GM21737 (cell line): ENCODE measurements at regions not wholly inside any gene's neighbourhood (a gene's known extent, or its start where the extent isn't known, plus 50 kb on each side); places are given as distances from the start of the nearest gene placed in this dataset.
"Not testable (repeated sequence)": the region's sequence is repeated elsewhere in the genome, so short reads cannot be mapped to it uniquely, and the experiment has no call there.

Experiments used
- ATAC-seq: cut with Tn5 transposase; IDR thresholded peaks from one replicate; pipeline ENCODE4 v1.9.1; 2021; ENCODE audit warnings: mild to moderate bottlenecking, moderate library complexity; ENCODE audit not compliant: unreplicated experiment

- ATAC-seq, result no peak
Measured at GRCh38 chr3:104911376-104911775, 455.3 kb upstream of the ALCAM start.

DNA sequence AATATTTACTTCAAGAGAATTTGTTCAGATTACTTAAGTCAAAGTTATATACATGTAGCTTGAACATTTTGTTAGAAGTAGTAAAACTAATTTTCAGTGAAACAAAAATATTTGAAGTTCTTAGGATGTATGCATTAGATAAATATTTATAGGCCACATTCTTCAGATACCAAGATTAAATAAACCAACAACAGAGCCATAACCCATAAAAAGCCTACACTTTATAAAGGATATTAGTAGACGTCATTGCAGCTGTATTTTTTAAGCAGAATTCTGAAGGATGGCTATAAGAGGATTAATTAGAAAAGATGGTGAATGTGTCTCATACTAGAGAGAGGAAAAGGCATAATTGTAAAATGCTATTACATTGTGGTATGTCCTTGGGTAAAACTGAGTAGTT, 449.7 kb upstream of the ALCAM start:
- no peak for ATAC-seq

GRCh38 chr3:104920512-104920911, 446.2 kb upstream of the ALCAM start:
- no peak for ATAC-seq

DNA sequence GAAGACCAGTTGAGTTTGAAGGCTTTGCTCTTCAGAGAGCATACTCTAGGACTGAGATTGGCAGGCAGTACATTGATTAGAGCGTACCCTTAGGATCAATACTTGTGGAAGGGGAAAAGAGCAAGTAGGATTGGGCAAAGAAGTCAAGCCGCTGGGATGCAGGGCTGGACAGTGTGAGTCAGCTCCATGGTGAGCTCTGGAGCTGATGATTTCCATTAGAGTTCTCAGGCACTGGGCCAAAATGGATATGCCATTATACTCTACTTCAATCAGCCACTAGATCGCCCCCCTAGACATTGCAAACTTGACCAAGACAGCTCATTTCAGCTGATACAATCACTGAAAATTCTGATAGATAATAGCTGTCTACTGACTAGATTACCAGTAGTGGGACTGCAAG, 432.7 kb upstream of the ALCAM start:
- no peak for ATAC-seq

DNA sequence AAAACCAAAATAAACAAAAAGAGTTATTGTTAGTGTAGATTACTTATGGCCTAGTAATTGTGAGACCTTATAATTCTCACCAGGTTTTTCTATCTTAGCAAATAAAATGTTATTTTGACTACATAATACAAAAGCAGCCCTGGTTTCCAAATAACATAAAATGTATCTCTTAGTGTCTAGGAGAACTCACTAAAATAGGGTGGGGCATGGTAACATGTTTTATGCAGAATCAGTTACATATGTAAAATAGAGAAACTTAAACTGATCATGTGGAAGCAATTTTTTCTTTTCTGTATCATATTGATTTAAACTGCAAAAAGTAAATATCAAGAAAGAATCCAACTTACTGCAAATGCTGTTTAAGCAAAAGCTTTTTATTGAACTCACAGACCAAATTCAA, 431.1 kb upstream of the ALCAM start:
- ATAC-seq, result no peak

DNA sequence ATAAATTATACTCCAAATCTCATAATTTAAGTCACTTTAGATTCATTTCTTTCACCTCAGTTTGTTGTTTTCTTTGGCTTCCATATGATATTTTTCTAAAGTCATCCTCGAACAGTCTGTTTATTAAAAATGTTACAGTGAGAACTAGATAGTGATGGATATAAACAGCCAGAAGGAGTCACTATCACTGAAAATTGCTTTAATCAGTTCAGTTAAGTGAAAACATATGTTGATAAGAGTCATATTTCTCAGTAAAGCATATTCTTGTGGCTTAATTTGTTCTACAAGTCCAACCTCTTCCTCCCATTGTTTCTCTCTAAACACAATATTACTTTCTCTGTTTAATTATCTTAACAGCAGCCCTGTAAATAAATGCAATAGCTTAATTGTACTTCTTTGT, 427.5 kb upstream of the ALCAM start:
- no peak for ATAC-seq

GRCh38 chr3:104941785-104942184, 424.9 kb upstream of the ALCAM start:
- ATAC-seq, result no peak

DNA sequence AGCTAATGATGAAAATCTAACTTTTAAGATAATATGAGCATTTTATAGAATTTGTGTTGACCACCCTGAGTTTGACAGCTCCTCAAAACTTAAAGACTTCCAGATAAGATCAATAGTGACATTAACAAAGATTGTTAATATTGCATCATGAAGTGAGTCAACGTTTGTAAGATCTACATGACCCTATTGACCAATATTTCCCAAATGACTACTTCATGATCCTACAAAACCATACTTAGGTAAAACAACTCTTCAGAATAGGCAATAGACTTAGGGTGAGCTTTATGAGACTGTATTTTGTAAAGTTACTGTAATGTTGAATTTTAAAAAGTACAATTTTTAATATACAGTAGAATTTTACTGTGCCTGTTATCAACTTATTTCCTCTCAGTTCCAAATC, 422.7 kb upstream of the ALCAM start:
- ATAC-seq, result no peak

DNA sequence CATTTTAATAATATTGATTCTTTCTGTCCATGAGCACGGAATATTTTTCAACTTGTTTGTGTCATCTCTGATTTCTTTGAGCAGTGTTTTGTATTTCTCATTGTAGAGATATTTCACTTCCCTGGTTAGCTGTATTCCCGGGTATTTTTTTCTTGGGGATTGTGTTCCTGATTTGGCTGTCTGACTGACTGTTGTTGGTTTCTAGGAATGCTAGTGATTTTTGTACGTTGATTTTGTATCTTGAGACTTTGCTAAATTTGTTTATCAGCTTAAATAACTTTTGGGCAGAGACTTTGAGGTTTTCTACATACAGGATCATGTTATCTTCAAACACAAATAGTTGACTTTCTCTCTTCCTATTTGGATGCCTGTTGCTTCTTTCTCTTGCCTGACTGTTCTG, 418.8 kb upstream of the ALCAM start:
- ATAC-seq, result no peak

DNA sequence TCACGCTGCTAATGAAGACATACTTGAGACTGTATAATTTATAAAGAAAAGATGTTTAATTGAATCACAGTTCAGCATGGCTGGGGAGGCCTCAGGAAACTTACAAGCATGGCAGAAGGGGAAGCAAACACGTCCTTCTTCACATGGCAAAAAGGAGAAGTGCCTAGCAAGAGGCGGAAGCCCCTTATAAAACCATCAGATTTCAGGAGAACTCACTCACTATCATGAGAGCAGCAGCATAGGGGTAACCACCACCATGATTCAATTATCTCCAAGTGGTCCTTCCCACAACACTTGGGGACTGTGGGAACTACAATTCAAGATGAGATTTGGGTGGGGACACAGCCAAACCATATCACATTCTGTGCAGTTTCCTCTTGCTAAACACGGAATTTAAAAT, 416.9 kb upstream of the ALCAM start:
- ATAC-seq, result not testable (repeated sequence)

GRCh38 chr3:104951426-104951825, 415.3 kb upstream of the ALCAM start:
- ATAC-seq, result no peak

- ATAC-seq, result no peak
Measured at GRCh38 chr3:104952146-104952972, 414.4 kb upstream of the ALCAM start.

- ATAC-seq, result no peak
Measured at GRCh38 chr3:104956620-104957345, 409.9 kb upstream of the ALCAM start.

GRCh38 chr3:104960579-104960978, 406.1 kb upstream of the ALCAM start:
- ATAC-seq, result no peak

DNA sequence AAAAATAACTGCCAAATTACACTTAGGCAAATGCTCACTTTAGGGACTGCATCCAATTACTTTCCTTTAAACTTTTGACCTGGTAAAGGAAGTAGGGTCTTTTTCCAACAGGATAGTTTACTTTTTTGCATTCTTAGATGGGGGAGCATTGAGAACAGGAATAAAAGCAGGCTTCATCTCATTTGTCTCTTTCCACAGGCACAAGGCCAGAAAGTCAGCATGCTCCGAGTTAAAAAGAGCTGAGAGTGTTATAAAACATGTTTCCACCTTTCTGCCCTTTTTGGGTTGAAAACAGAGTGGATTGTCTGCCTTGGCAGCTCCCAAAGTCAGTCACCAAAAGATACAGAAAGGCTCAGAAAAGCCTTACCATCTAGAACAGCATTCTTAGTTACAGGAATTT, 404.9 kb upstream of the ALCAM start:
- ATAC-seq, result no peak

DNA sequence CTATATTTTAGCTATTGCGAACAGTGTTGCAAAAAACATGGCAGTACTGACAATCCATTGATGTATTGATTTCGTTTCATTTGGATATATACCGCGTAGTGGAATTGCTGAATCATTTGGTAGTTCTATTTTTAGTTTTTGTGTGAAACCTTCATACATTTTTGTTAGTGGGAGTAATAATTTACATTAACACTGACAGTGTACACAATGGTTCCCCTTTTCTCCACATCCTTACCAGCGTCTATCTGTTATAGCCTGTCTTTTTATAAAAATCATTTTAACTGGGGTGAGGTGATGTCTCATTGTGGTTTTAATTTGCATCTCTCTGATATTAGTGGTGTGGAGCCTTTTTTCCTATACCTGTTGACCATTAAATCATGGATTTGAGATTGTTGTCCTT, 392.4 kb upstream of the ALCAM start:
- ATAC-seq, result no peak

GRCh38 chr3:104977719-104978118, 389.0 kb upstream of the ALCAM start:
- no peak for ATAC-seq

DNA sequence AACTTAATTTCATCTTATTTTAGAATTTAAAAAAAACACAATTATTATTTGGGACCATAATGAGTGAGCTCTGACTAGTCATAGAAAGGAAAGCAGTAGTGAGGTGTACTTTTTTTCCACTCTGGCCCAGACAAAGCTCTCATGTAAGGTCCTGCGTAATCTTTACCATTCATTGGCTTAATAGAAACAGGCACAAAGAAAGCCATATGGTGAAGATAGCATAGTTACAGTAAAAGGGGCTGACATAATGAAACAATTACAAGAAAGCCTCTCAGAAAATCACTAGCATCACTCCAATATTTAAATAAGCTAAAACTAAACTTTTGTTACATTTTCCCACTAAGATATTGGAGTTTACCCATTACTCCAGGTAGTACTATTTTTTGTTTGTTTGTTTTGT, 384.6 kb upstream of the ALCAM start:
- no peak for ATAC-seq

GRCh38 chr3:104987859-104988258, 378.9 kb upstream of the ALCAM start:
- ATAC-seq, result no peak

- no peak for ATAC-seq
Measured at GRCh38 chr3:104988496-104988895, 378.2 kb upstream of the ALCAM start.

GRCh38 chr3:104989878-104990277, 376.8 kb upstream of the ALCAM start:
- ATAC-seq, result no peak

DNA sequence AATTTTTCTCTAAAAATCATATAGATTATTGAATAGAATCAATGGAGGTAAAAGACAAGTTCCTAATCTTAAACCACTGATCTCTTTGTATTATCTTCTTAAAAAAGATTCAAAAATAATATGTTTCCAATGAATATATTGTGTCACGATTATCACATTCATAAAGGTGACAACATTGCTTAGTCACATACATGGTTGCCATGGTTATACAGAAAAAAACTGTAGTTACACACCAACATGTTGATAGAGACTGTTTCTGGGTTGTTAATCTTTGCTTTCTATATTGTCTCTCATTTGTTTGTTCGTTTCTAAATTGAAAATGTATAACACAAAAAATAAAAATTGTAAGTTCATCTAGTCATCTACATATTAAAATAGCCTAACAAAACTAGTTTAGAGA, 376.0 kb upstream of the ALCAM start:
- no peak for ATAC-seq
